OCI-LY3 (cell line): ENCODE measurements at regions not wholly inside any gene's neighbourhood (a gene's known extent, or its start where the extent isn't known, plus 50 kb on each side); places are given as distances from the start of the nearest gene placed in this dataset.

ENCODE experiments used
- CTCF ChIP-seq: fragments of 200-600, 300-600 bp; sonication (generic); IDR thresholded peaks from 2 replicates; pipeline ENCODE4 v1.5.1; 2014; ENCODE audit warnings: antibody characterized with exemption, low read length, low read depth
- EZH2phosphoT487 ChIP-seq: fragments of 200-600 bp; shearing (Covaris generic); IDR thresholded peaks from 2 replicates; pipeline ENCODE4 v1.6.1; 2018; ENCODE audit warnings: antibody characterized with exemption, mixed run types, low read depth

DNA sequence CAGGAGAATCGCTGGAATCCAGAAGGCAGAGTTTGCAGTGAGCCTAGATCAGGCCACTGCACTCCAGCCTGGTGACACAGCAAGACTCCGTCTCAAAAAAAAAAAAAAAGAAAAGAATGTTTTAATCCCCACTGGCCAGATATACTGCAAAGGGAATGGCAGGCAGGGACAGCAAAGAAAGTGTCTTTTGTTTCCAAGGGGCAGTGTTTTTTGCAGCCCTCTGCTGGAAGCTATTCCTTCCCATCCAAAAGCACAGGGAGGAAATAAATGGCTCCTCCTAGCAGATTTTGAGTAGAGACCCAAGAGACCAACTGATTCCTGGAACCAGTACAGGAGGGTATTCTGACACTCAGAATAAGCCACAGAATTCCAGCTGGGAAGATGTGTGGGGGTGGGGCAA, 112.5 kb upstream of the STMND1 start:
- no peak for TF ChIP-seq CTCF
- TF ChIP-seq EZH2phosphoT487 = no peak
